H9 (cell line): ENCODE measurements at regions not wholly inside any gene's neighbourhood (a gene's known extent, or its start where the extent isn't known, plus 50 kb on each side); places are given as distances from the start of the nearest gene placed in this dataset.
A peak's percentile ranks its signal among the peaks of the same experiment; 100 is the strongest.

Experiments
- DNase-seq: peaks from one replicate; pipeline ENCODE4 v3.0.0-alpha.2; 2017
- H2AFZ ChIP-seq: one replicate; pipeline ENCODE4 v1.6.1; 2013; ENCODE audit warnings: mild to moderate bottlenecking, low read length, control low read depth, moderate library complexity
- H2AK5ac ChIP-seq: 2 replicates; pipeline ENCODE4 v1.6.1; 2013; ENCODE audit warnings: low read length, control low read depth, mixed read lengths; ENCODE audit not compliant: insufficient read length
- H2BK120ac ChIP-seq: one replicate; pipeline ENCODE4 v1.6.1; 2013; ENCODE audit warnings: low read depth, mild to moderate bottlenecking, low read length, control low read depth, inconsistent platforms; ENCODE audit not compliant: poor library complexity, severe bottlenecking
- H2BK12ac ChIP-seq: 2 replicates; pipeline ENCODE4 v1.6.1; 2013; ENCODE audit warnings: low read length, control low read depth, mixed read lengths, low read depth; ENCODE audit not compliant: insufficient read length
- H2BK15ac ChIP-seq: 2 replicates; pipeline ENCODE4 v1.6.1; 2013; ENCODE audit warnings: low read depth, low read length, control low read depth
- H2BK20ac ChIP-seq: one replicate; pipeline ENCODE4 v1.6.1; 2013; ENCODE audit warnings: low read depth, mild to moderate bottlenecking, low read length, control low read depth, inconsistent platforms; ENCODE audit not compliant: poor library complexity, severe bottlenecking
- H2BK5ac ChIP-seq: 2 replicates; pipeline ENCODE4 v1.6.1; 2013; ENCODE audit warnings: low read length, control low read depth, mixed read lengths; ENCODE audit not compliant: insufficient read length
- H3K14ac ChIP-seq: 2 replicates; pipeline ENCODE4 v1.6.1; 2013; ENCODE audit warnings: low read length, control low read depth; ENCODE audit not compliant: insufficient read depth
- H3K18ac ChIP-seq: 2 replicates; pipeline ENCODE4 v1.6.1; 2013; ENCODE audit warnings: low read depth, mild to moderate bottlenecking, mixed read lengths, low read length, control low read depth; ENCODE audit not compliant: insufficient read length
- H3K23ac ChIP-seq: 2 replicates; pipeline ENCODE4 v1.6.1; 2013; ENCODE audit warnings: low read length, control low read depth, mixed read lengths, low read depth; ENCODE audit not compliant: insufficient read length
- H3K23me2 ChIP-seq: 2 replicates; pipeline ENCODE4 v1.6.1; 2013; ENCODE audit warnings: low read depth, mild to moderate bottlenecking, mixed read lengths, low read length, control low read depth; ENCODE audit not compliant: insufficient read length, poor library complexity, severe bottlenecking
- H3K27ac ChIP-seq: 2 replicates; pipeline ENCODE4 v1.5.1; 2013; ENCODE audit warnings: low read length, control low read depth, mixed read lengths, low read depth; ENCODE audit not compliant: insufficient read length
- H3K27me3 ChIP-seq: 2 replicates; pipeline ENCODE4 v1.6.1; 2013; ENCODE audit warnings: low read length, control low read depth, inconsistent platforms; ENCODE audit not compliant: insufficient read depth
- H3K4ac ChIP-seq: 2 replicates; pipeline ENCODE4 v1.6.1; 2013; ENCODE audit warnings: low read depth, mild to moderate bottlenecking, control low read depth, inconsistent platforms, low read length, moderate library complexity
- H3K4me1 ChIP-seq: 2 replicates; pipeline ENCODE4 v1.6.1; 2013; ENCODE audit warnings: low read length, control low read depth, inconsistent platforms; ENCODE audit not compliant: insufficient read depth
- H3K4me2 ChIP-seq: 2 replicates; pipeline ENCODE4 v1.6.1; 2013; ENCODE audit warnings: low read length, control low read depth, mixed read lengths; ENCODE audit not compliant: insufficient read length, insufficient read depth
- H3K56ac ChIP-seq: 2 replicates; pipeline ENCODE4 v1.6.1; 2013; ENCODE audit warnings: low read depth, mild to moderate bottlenecking, mixed read lengths, low read length, control low read depth; ENCODE audit not compliant: insufficient read length
- H3K79me1 ChIP-seq: 2 replicates; pipeline ENCODE4 v1.6.1; 2013; ENCODE audit warnings: low read depth, mild to moderate bottlenecking, moderate library complexity, low read length, control low read depth, inconsistent platforms; ENCODE audit not compliant: insufficient read depth, poor library complexity, severe bottlenecking
- H3K79me2 ChIP-seq: 2 replicates; pipeline ENCODE4 v1.6.1; 2013; ENCODE audit warnings: low read length, control low read depth, inconsistent platforms; ENCODE audit not compliant: insufficient read depth
- H3K9ac ChIP-seq: 2 replicates; pipeline ENCODE4 v1.6.1; 2013; ENCODE audit warnings: low read length, control low read depth, mixed read lengths; ENCODE audit not compliant: insufficient read length; ENCODE audit errors: extremely low read depth
- H3K9me3 ChIP-seq: one replicate; pipeline ENCODE4 v1.6.1; 2013; ENCODE audit warnings: low read depth, low read length, inconsistent platforms; ENCODE audit not compliant: control insufficient read depth
- H3T11ph ChIP-seq: one replicate; pipeline ENCODE4 v1.6.1; 2013; ENCODE audit warnings: mild to moderate bottlenecking, low read length, control low read depth, inconsistent platforms
- H4K20me1 ChIP-seq: one replicate; pipeline ENCODE4 v1.6.1; 2013; ENCODE audit not compliant: control insufficient read depth, insufficient read length, insufficient read depth
- H4K5ac ChIP-seq: 2 replicates; pipeline ENCODE4 v1.6.1; 2013; ENCODE audit warnings: low read depth, mild to moderate bottlenecking, mixed read lengths, low read length, control low read depth; ENCODE audit not compliant: insufficient read length
- H4K8ac ChIP-seq: replicated peaks from 2 replicates; pipeline ENCODE4 v1.6.1; 2013; ENCODE audit warnings: low read length, control low read depth, mixed read lengths, low read depth; ENCODE audit not compliant: insufficient read length
- H4K91ac ChIP-seq: 2 replicates; pipeline ENCODE4 v1.6.1; 2013; ENCODE audit warnings: low read depth, mild to moderate bottlenecking, moderate library complexity, mixed read lengths, low read length, control low read depth; ENCODE audit not compliant: insufficient read length
- H3K27ac Mint-ChIP-seq, 3 experiments: 2 replicates in 2 of 3; 3 replicates in 1 of 3; pipeline ENCODE4 v1.8.0; 2020 to 2021; ENCODE audit warnings: mixed read lengths in 3 of 3, mild to moderate bottlenecking in 1 of 3, moderate library complexity in 1 of 3
- H3K27me3 Mint-ChIP-seq: 2 replicates; pipeline ENCODE4 v1.8.0; 2021; ENCODE audit warnings: low read depth, mild to moderate bottlenecking, moderate library complexity, mixed read lengths
- H3K36me3 Mint-ChIP-seq, 3 experiments: 2 replicates in 2 of 3; 3 replicates in 1 of 3; pipeline ENCODE4 v1.8.0; 2020 to 2021; ENCODE audit warnings: low read depth in 3 of 3, mixed read lengths in 3 of 3; ENCODE audit not compliant: insufficient read depth in 1 of 3
- H3K4me1 Mint-ChIP-seq, 2 experiments: 2 replicates each; pipeline ENCODE4 v1.8.0; 2020; ENCODE audit warnings: mixed read lengths in 2 of 2
- H3K4me3 Mint-ChIP-seq, 2 experiments: 2 replicates in 1 of 2; 3 replicates in 1 of 2; pipeline ENCODE4 v1.8.0; 2020 to 2021; ENCODE audit warnings: mild to moderate bottlenecking in 2 of 2, mixed read lengths in 2 of 2, moderate library complexity in 1 of 2
- H3K9me3 Mint-ChIP-seq, 2 experiments: 2 replicates in 1 of 2; 3 replicates in 1 of 2; pipeline ENCODE4 v1.8.0; 2020; ENCODE audit warnings: mild to moderate bottlenecking in 2 of 2, mixed read lengths in 2 of 2, moderate library complexity in 1 of 2
- CTCF ChIP-seq: fragments of 200-600 bp; sonication (generic); conservative IDR thresholded peaks from 3 replicates; pipeline ENCODE4 v1.8.0; 2021; ENCODE audit warnings: antibody characterized with exemption, mild to moderate bottlenecking
- WGBS: extraction: QIAGEN DNeasy Blood & Tissue Kit; methylation state at CpG from one replicate; pipeline ENCODE4 v1.1.7; 2013; ENCODE audit warnings: missing lambda C conversion rate, low lambda C conversion rate, mixed read lengths; ENCODE audit not compliant: insufficient read length; ENCODE audit errors: extremely low coverage; 5-methylcytosine and 5-hydroxymethylcytosine counted together

- Histone ChIP-seq H4K8ac (no peak overlapping the region), H3K56ac (no peak overlapping the region), H3K9ac (no peak overlapping the region), H3T11ph (no peak overlapping the region), H3K79me1 (no peaks in the 10 kb centered on the region), H3K18ac (no peak overlapping the region), H2BK5ac (no peak overlapping the region), H3K4ac (no peak overlapping the region), H3K27ac (no peak overlapping the region), H3K23ac (no peak overlapping the region), H3K27me3 (no peaks in the 10 kb centered on the region), H3K4me2 (no peak overlapping the region), H3K23me2 (no peaks in the 10 kb centered on the region), H3K4me1 (0 out of 2 replicates have a peak, but pooled peaks cover 2% of the 10 kb centered on the region), H2AFZ (no peak overlapping the region), H3K9me3 (peaks cover 13% of the 10 kb centered on the region), H2BK12ac (no peak overlapping the region), H2AK5ac (no peak overlapping the region), H4K91ac (no peak overlapping the region), H4K5ac (no peak overlapping the region), H4K20me1 (no peaks in the 10 kb centered on the region), H3K14ac (no peak overlapping the region), H2BK20ac (no peak overlapping the region), H2BK15ac (no peak overlapping the region), H3K79me2 (no peaks in the 10 kb centered on the region), H2BK120ac (no peak overlapping the region)
- Mint-ChIP-seq H3K27me3 (peaks cover 2% of the 10 kb centered on the region; the same call in 1 of the 2 replicates), H3K4me3 (no peak overlapping the region), H3K4me1 (peaks cover 14 to 18% of the 10 kb centered on the region in 2 experiments), H3K27ac (peak overlapping the region in 1 of 3 experiments; percentile 10; a peak in 1 of 7 replicates), H3K36me3 (peaks cover 11 to 50% (median 24%) of the 10 kb centered on the region in 3 experiments), H3K9me3 (peaks cover 33 to 38% of the 10 kb centered on the region in 2 experiments)
- TF ChIP-seq CTCF, result no peak
- WGBS, result no CpG with 5 or more reads among the region's 12 CpGs
- no peak for DNase-seq
These were observed 109.1 kb downstream of the AKR1D1 start for GRCh38 chr7:138185132-138185908.
